ENCODE measurements at regions not wholly inside any gene's neighbourhood (a gene's known extent, or its start where the extent isn't known, plus 50 kb on each side); places are given as distances from the start of the nearest gene placed in this dataset.

GRCh38 chr2:128449226-128450061 lies 130.8 kb upstream of the HS6ST1 start:
- no peak for DNase-seq (ENCODE audit: low read depth)

DNA sequence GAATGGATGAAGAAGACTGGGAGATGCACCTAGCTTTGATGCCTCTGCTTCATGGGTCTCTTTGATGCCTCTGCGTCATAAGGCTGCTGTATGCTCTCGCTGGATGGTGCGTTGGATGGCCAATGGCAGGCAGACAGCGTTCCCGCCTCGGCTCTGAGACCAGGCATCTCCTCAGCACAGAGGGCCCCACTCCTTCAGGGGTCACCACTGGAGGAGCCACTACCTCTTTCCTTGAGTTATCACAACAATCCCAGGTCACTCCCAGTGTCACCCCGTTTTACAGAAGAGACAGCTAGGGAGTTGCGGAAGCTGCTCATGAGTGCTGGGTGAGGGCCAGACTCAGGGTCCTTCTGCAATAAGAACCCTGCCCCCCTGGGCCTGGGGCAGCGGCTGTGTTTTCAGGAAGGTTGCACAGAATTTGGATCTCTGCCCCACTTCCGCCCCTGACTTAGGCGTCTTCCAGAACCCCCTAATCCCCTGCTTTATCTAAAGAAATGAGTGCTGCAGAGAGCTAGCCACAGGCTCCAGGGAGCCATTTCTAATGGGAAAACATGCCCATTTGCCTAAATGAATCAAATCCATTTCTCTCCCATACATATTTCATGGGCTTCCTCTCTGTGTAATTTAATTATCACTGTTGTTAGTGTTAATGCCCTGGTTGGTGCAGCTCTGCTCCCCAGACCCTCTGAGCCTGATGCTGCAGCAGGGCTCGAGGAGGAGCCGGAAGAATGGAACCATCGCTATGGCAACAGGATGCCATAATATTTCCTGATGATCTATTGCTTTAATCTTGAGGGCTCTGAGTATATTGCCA lies 131.8 kb upstream of the HS6ST1 start:
- DNase-seq (ENCODE audit: low read depth) = no peak

DNA sequence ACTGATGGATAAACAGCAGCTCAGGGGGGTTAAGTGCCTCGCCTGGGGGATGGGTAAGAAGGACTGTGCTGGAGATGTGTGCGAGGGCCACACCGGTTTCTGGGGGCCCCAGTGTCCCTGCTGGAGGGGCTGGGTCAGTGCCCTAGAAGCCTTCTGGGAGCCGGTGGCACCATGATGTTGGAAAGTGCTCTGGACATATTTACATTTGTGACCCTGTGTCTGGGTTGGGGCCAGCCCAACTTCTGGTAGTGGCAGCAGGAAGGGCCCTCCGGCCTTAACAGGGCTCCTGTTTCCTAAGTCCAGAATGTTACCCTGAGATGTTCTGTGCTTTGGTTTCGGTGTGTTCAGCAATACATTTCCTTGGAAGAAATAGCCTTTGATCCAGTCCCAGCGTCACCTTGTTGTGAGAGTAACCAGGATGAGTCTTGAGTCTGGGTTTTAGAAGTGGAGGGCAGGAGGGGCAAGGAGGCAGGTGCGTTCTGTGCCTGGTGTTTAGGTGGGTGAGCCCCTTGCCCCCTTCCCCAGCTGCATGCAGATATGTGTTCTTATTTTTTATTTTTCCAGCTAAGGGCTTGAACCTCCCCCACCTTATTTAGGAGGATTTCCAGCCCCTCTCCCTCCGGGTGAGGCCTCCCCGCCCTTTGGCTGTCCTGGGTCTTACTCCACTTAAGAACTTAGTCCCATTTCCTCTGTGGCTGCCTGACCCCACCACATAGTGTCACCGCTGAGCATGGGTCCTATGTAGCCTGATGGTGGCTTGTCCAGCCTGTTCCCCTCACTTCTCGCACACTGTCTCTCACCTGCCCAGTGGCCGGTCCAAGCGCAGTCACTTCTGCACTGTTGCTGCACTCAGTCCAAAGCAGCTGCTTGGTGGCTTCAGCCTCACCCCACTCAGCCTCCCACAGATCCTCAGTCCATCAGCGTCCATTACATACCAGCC lies 132.7 kb upstream of the HS6ST1 start:
- DNase-seq (ENCODE audit: low read depth) = no peak

DNA sequence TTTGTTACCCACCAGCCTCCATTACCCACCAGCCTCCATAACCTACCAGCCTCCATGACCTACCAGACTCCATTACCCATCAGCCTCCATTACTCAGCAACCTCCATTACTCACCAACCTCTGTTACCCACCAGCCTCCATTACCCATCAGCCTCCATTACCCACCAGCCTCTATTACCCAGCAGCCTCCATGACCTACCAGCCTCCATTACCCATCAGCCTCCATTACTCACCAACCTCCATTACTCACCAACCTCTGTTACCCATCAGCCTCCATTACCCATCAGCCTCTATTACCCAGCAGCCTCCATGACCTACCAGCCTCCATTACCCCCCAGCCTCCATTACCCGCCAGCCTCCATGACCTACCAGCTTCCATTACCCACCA lies 133.3 kb upstream of the HS6ST1 start:
- no peak for DNase-seq (ENCODE audit: low read depth)

DNA sequence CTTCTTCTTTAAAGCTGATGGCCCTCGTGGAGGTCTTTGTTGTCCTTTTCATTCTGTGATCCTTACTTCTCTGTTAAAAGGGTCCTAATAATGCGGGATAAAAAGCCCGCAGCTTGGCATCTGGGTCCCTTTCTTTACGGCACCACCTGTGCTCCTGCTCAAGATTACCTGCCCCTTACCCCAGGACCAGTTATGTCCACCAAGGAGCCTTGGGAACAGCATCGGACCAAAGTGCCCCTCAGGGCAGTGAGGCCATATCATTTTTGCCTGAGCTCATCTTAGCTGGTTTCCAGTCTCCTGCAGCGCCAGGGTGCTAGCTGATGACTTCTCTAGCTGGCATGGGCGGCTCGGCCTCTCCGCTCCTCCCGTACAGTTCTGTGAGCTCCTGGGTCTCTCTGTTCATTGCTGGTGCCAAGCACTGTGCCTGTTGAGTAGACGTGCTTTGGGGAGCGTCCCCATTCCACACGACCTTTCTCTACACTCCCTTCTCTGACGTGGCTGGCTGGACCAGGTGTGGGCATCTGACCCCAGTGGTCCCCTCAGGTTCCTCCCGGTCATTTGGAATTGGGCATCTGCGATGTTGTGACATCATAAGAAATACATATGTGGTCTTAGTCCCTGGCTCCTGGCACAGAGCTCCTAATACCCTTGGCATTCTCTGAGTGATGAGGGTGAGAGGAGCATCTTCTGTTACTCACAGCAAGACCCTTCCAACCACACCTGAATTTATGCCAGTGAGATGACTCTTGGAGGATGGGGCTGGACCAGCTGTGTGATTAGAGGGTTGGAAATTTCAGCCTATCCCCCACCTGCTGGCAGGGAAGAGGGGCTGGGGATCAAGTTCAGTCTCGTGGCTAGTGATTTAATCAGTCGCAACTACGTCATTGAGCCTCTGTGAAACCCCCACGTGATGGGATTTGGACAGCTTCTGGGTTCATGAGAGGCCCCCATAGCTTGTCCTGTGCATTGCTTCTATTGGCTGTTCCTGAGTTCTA lies 134.2 kb upstream of the HS6ST1 start:
- DNase-seq (ENCODE audit: low read depth) = no peak

GRCh38 chr2:128454980-128455720 lies 136.5 kb upstream of the HS6ST1 start:
- DNase-seq (ENCODE audit: low read depth) = no peak

DNA sequence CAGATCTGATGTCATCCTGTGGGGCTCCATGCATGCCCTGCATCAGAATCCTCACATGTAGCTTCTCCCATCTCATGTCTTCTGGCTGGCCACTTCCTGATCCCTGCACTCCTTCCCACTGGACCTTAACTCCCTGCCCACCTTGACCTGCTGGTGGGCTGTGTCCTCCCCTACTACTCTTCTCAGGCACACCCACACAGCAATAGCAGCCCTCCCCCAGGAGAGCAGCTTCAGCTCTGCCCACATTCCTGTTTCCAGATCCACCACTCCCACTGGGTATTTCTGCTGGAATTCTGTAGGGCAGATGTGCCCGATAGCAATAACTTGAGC lies 137.0 kb upstream of the HS6ST1 start:
- no peak for DNase-seq (ENCODE audit: low read depth)

- DNase-seq (ENCODE audit: low read depth) = no peak
Observed at GRCh38 chr2:128456281-128456680, 137.6 kb upstream of the HS6ST1 start.

DNA sequence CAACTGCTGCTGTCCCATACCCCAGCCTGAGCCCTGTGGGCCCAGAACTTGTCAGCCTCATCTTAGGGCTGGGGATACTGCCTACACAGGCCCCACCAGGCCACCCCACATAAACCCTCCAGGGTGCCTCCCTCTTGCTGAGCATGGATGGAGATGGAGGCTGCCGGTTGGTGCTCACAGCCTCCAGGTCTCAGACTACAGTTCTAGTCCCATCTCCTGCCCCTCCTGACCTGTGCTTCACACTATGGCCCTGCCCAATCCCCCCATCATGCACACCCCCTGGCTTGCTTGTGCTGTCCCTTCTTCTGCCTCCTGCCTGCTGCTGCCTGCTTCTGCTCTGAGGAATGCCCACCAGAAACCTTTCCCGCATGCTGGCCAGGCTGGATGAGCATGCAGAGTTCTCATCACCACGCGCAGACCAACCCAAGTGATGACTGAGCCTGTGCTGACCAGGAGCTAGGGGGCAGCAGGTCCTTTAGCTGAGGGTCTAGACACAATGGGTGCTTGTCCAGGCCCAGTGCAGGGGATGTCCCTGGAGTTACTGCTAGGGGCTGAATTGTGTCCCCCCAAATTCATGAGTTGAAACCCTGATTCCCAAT lies 138.4 kb upstream of the HS6ST1 start:
- DNase-seq (ENCODE audit: low read depth) = no peak

DNA sequence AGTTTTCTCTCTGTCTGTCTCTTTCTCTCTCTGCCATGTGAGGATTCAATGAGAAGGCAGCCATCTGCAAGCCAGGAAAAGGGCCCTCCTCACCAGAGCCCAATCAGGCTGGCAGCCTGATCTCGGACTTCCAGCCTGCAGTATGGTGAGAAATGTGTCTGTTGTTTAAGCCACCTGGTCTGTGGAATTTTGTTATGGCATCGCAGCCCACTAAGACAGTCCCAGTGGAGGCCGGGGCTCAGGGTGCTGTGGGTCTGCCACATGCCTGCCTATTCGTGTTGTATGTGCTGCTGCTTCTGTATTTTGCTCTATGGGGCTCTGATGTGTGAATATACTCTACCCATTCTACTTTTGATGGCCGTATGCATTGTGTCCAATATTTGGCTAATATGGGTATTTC lies 139.0 kb upstream of the HS6ST1 start:
- DNase-seq (ENCODE audit: low read depth) = no peak

DNA sequence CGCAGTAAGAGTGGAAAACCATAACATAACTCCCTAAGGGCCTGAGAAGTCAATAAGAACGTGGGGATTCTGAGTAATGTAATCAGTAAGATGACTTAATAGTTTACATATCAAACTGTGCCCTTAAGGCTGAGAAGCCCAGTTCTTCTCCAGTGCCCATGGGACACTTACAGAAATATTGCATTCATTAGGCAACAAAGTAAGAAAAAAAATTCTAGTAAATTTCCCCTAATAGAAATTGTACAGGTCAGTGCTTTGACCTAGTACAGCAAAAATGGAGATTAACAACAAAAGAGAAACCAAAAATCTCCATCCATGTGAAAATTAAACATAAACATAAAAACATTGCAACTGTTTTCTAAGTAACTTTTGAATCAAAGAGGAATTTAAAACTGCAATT lies 139.8 kb upstream of the HS6ST1 start:
- peak; percentile 56 for DNase-seq (ENCODE audit: low read depth)

DNA sequence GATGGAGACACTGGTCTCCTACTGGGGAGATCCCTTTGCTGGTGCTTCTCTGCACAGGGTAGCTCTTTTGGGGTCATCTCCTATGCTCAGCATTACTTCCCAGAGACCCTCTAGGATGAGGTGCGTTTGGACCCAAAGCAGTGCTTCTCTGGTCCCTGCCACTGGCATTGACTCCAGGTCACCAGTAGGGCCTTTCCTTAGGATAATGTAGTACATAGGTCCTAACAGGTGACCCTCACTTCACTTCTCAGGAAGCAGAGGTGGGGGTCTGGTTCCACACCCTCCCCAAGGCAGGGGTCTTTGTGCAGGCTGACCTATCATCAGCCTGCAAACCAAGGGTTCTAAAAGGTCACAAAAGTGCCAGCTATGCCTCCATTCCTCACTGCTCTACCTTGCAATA lies 145.8 kb upstream of the HS6ST1 start:
- no peak for DNase-seq (ENCODE audit: low read depth)

GRCh38 chr2:128465246-128466170 lies 146.8 kb upstream of the HS6ST1 start:
- DNase-seq (ENCODE audit: low read depth) = no peak

- DNase-seq (ENCODE audit: low read depth) = no peak
Observed at GRCh38 chr2:128466376-128466775, 147.7 kb upstream of the HS6ST1 start.

GRCh38 chr2:128466776-128467175 lies 148.1 kb upstream of the HS6ST1 start:
- no peak for DNase-seq (ENCODE audit: low read depth)

DNA sequence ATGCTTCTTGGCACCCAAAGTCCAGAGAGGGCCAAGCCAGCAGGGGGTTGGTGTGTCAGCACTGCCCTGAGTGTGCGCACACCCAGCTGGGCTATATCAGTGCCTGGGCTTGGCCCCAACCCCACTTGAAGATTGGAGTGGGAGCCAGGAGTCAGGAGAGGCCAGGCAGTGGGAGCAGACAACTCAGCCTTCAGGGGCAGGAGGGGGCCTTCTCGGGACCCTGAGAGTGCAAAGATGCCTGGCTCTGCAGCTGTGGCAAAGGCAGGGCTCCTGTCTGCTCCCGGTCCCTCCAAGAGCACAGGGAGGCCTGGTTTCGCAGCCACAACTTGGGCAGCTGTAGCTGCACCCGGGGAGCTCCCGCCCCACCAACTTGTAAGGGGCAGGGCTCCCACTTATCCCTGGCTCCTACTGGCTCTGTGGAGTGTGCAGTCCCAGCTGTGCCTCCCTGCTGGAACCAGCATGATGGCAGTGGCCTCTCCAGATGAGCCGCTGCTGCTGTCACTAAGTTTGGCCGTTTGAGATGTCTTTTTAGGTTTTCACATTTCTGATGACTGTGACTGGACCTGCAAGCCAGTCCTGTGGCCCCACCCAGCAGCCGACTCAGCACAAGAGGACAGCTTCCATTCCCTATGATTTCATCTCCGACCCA lies 148.8 kb upstream of the HS6ST1 start:
- no peak for DNase-seq (ENCODE audit: low read depth)

GRCh38 chr2:128468186-128468920 lies 149.7 kb upstream of the HS6ST1 start:
- no peak for DNase-seq (ENCODE audit: low read depth)
